ENCODE measurements at regions not wholly inside any gene's neighbourhood (a gene's known extent, or its start where the extent isn't known, plus 50 kb on each side); places are given as distances from the start of the nearest gene placed in this dataset.

- no peak overlapping the region for H3K27ac ChIP-seq
- H3K4me3 ChIP-seq: no peak overlapping the region
- no peak for DNase-seq
- no peaks in the 10 kb centered on the region for H3K4me1 ChIP-seq
- intact Hi-C loops (cut with DNase I): no loop called here
- no peaks in the 10 kb centered on the region for H3K36me3 ChIP-seq
- peaks cover 0 to 12% (median 4%) of the 10 kb centered on the region in 4 donors for H3K9me3 ChIP-seq
- H3K27me3 ChIP-seq: no peaks in the 10 kb centered on the region
- TF ChIP-seq POLR2AphosphoS5 (IDR thresholded peaks at IDR 0.05): no peak
- TF ChIP-seq POLR2A (IDR thresholded peaks at IDR 0.05): no peak
- TF ChIP-seq CTCF (IDR thresholded peaks at IDR 0.05): no peak
- no peak for TF ChIP-seq EP300 (IDR thresholded peaks at IDR 0.05)
Observed at GRCh38 chr4:107330916-107331315, 294.8 kb upstream of the DKK2 start.

GRCh38 chr4:107319386-107319785 is 283.3 kb upstream of the DKK2 start:
- WGBS, 2 donors: 86 to 92% methylated on average over 1 of the region's 1 CpG
- no peak for DNase-seq
- Histone ChIP-seq H3K27ac (no peak overlapping the region), H3K4me3 (no peak overlapping the region), H3K27me3 (no peaks in the 10 kb centered on the region), H3K4me1 (no peaks in the 10 kb centered on the region), H3K36me3 (no peaks in the 10 kb centered on the region), H3K9me3 (no peaks in the 10 kb centered on the region)
- intact Hi-C loops (cut with DNase I): no loop called here
- no peak for TF ChIP-seq POLR2A (IDR thresholded peaks at IDR 0.05)
- no peak for TF ChIP-seq EP300 (IDR thresholded peaks at IDR 0.05)
- no peak for TF ChIP-seq CTCF (IDR thresholded peaks at IDR 0.05)
- no peak for TF ChIP-seq POLR2AphosphoS5 (IDR thresholded peaks at IDR 0.05)

- intact Hi-C loops (cut with DNase I): no loop called here
- TF ChIP-seq EP300 (IDR thresholded peaks at IDR 0.05): no peak
- Histone ChIP-seq H3K27me3 (no peaks in the 10 kb centered on the region), H3K27ac (no peak overlapping the region), H3K9me3 (no peaks in the 10 kb centered on the region), H3K4me3 (no peak overlapping the region), H3K4me1 (no peaks in the 10 kb centered on the region), H3K36me3 (no peaks in the 10 kb centered on the region)
- WGBS, 2 donors: 5 to 66% methylated on average over 1 of the region's 1 CpG
- no peak for DNase-seq
Observed at GRCh38 chr4:107318078-107318477, 282.0 kb upstream of the DKK2 start.

- TF ChIP-seq CTCF (IDR thresholded peaks at IDR 0.05): no peak
- no peak for TF ChIP-seq POLR2A (IDR thresholded peaks at IDR 0.05)
- Histone ChIP-seq H3K27ac (no peak overlapping the region), H3K27me3 (no peaks in the 10 kb centered on the region), H3K9me3 (no peaks in the 10 kb centered on the region), H3K4me3 (no peak overlapping the region), H3K36me3 (no peaks in the 10 kb centered on the region), H3K4me1 (no peaks in the 10 kb centered on the region)
- intact Hi-C loops (cut with DNase I): no loop called here
- DNase-seq: no peak
Observed at GRCh38 chr4:107317611-107318010, 281.5 kb upstream of the DKK2 start.

GRCh38 chr4:107315584-107315983 is 279.5 kb upstream of the DKK2 start:
- TF ChIP-seq POLR2AphosphoS5 (IDR thresholded peaks at IDR 0.05) (no peak), EP300 (IDR thresholded peaks at IDR 0.05) (no peak), CTCF (IDR thresholded peaks at IDR 0.05) (no peak), POLR2A (IDR thresholded peaks at IDR 0.05) (no peak)
- H3K4me3 ChIP-seq: no peak overlapping the region
- intact Hi-C loops (cut with DNase I): no loop called here
- H3K4me1 ChIP-seq: no peaks in the 10 kb centered on the region
- no peaks in the 10 kb centered on the region for H3K9me3 ChIP-seq
- H3K36me3 ChIP-seq: no peaks in the 10 kb centered on the region
- H3K27me3 ChIP-seq: no peaks in the 10 kb centered on the region
- no peak overlapping the region for H3K27ac ChIP-seq
- DNase-seq: no peak
